PFSK-1 (cell line): ENCODE measurements at regions not wholly inside any gene's neighbourhood (a gene's known extent, or its start where the extent isn't known, plus 50 kb on each side); places are given as distances from the start of the nearest gene placed in this dataset.

Source experiments
- POLR2AphosphoS5 ChIP-seq: IDR thresholded peaks from 2 replicates; pipeline ENCODE4 v1.6.1; 2012; ENCODE audit warnings: low read depth, mild to moderate bottlenecking, control low read depth, low read length, moderate library complexity
- TAF1 ChIP-seq: IDR thresholded peaks from 2 replicates; pipeline ENCODE4 v1.6.1; 2012; ENCODE audit warnings: low read length, control low read depth, borderline replicate concordance; ENCODE audit not compliant: insufficient read depth
- TF ChIP-seq, protein P1 (sequence below), 2 experiments: IDR thresholded peaks; 2 replicates each; pipeline versions ENCODE4 v1.6.1 to v1.8.0; 2011 to 2012; ENCODE audit warnings: low read depth in 2 of 2, low read length in 2 of 2, control low read depth in 1 of 2, inconsistent platforms in 1 of 2, mild to moderate bottlenecking in 1 of 2, moderate library complexity in 1 of 2; ENCODE audit not compliant: insufficient read depth in 1 of 2

- TF ChIP-seq POLR2AphosphoS5 (no peak), TAF1 (no peak)
- TF ChIP-seq, protein P1, sequence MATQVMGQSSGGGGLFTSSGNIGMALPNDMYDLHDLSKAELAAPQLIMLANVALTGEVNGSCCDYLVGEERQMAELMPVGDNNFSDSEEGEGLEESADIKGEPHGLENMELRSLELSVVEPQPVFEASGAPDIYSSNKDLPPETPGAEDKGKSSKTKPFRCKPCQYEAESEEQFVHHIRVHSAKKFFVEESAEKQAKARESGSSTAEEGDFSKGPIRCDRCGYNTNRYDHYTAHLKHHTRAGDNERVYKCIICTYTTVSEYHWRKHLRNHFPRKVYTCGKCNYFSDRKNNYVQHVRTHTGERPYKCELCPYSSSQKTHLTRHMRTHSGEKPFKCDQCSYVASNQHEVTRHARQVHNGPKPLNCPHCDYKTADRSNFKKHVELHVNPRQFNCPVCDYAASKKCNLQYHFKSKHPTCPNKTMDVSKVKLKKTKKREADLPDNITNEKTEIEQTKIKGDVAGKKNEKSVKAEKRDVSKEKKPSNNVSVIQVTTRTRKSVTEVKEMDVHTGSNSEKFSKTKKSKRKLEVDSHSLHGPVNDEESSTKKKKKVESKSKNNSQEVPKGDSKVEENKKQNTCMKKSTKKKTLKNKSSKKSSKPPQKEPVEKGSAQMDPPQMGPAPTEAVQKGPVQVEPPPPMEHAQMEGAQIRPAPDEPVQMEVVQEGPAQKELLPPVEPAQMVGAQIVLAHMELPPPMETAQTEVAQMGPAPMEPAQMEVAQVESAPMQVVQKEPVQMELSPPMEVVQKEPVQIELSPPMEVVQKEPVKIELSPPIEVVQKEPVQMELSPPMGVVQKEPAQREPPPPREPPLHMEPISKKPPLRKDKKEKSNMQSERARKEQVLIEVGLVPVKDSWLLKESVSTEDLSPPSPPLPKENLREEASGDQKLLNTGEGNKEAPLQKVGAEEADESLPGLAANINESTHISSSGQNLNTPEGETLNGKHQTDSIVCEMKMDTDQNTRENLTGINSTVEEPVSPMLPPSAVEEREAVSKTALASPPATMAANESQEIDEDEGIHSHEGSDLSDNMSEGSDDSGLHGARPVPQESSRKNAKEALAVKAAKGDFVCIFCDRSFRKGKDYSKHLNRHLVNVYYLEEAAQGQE (IDR thresholded peaks at IDR 0.05; ENCODE audit: insufficient read depth in 1 of 2, low read depth in 2 of 2, low read length in 2 of 2) = no peak
Observed at GRCh38 chr12:42918443-42918842, 328.9 kb upstream of the PRICKLE1 start.
